DOHH2 (cell line): ENCODE measurements at regions not wholly inside any gene's neighbourhood (a gene's known extent, or its start where the extent isn't known, plus 50 kb on each side); places are given as distances from the start of the nearest gene placed in this dataset.

ENCODE experiments used
- CTCF ChIP-seq: fragments of 200-600 bp; sonication (generic); IDR thresholded peaks from one replicate; pipeline ENCODE4 v1.5.1; 2014; ENCODE audit warnings: antibody characterized with exemption, mild to moderate bottlenecking, low read depth, low read length; ENCODE audit not compliant: poor library complexity, severe bottlenecking
- EZH2phosphoT487 ChIP-seq: fragments of 200-600 bp; sonication (generic); IDR thresholded peaks from 2 replicates; pipeline ENCODE4 v1.6.1; 2017; ENCODE audit warnings: borderline replicate concordance, mild to moderate bottlenecking, antibody characterized with exemption, low read length, moderate library complexity, mixed read lengths

- TF ChIP-seq CTCF (no peak), EZH2phosphoT487 (no peak)
Observed at GRCh38 chr1:63042278-63042677, 258.3 kb downstream of the ATG4C start.
